K562 (cell line): ENCODE measurements at regions not wholly inside any gene's neighbourhood (a gene's known extent, or its start where the extent isn't known, plus 50 kb on each side); places are given as distances from the start of the nearest gene placed in this dataset.

Source experiments
- CHD2 ChIP-seq: IDR thresholded peaks from 2 replicates; pipeline ENCODE4 v1.6.1; 2011; ENCODE audit warnings: low read depth, low read length
- ELF1 ChIP-seq: fragments of 200-800 bp; sonication (Bioruptor generic); IDR thresholded peaks from 2 replicates; pipeline ENCODE4 v1.6.1; 2016; ENCODE audit warnings: missing genetic modification characterization, missing compliant biosample characterization
- ESRRA ChIP-seq: fragments of 450-650 bp; IDR thresholded peaks from 2 replicates; pipeline ENCODE4 v1.6.1; 2014; ENCODE audit warnings: low read depth, mild to moderate bottlenecking, moderate library complexity, borderline replicate concordance
- EZH2 ChIP-seq: IDR thresholded peaks from 2 replicates; pipeline ENCODE4 v1.6.1; 2012; ENCODE audit warnings: low read depth, mild to moderate bottlenecking, inconsistent platforms, low read length, borderline replicate concordance
- MEIS2 ChIP-seq: fragments of 450-650 bp; IDR thresholded peaks from 2 replicates; pipeline ENCODE4 v1.6.1; 2014; ENCODE audit warnings: mild to moderate bottlenecking; ENCODE audit not compliant: partially characterized antibody
- POLR2AphosphoS5 ChIP-seq: IDR thresholded peaks from 2 replicates; pipeline ENCODE4 v1.6.1; 2011; ENCODE audit warnings: mild to moderate bottlenecking, low read depth, low read length, moderate library complexity; ENCODE audit not compliant: control insufficient read depth, insufficient read depth
- SREBF2 ChIP-seq: sonication (generic); formaldehyde crosslinking; IDR thresholded peaks from 2 replicates; pipeline ENCODE4 v1.4.0; 2020; ENCODE audit warnings: mild to moderate bottlenecking, missing genetic modification reagents
- ZNF124 ChIP-seq: sonication (generic); formaldehyde crosslinking; IDR thresholded peaks from 2 replicates; pipeline ENCODE4 v1.8.1; 2022; ENCODE audit warnings: missing genetic modification reagents
- TF ChIP-seq, protein P1 (sequence below), 2 experiments: fragments of 450-650 bp; formaldehyde crosslinking in 1 of 2; IDR thresholded peaks; 2 replicates each; pipeline versions ENCODE4 v1.4.0 to v1.6.1; 2014 to 2020; ENCODE audit warnings: mild to moderate bottlenecking in 2 of 2, borderline replicate concordance in 1 of 2, low read depth in 1 of 2
- TF ChIP-seq, protein P2 (sequence below), 3 experiments: IDR thresholded peaks in 2 of 3; conservative IDR thresholded peaks in 1 of 3; 2 replicates each; pipeline ENCODE4 v1.5.1; 2011 to 2012; ENCODE audit warnings: low read length in 3 of 3, mild to moderate bottlenecking in 3 of 3, control low read depth in 2 of 3, improper control_type of control experiment in 1 of 3, inconsistent platforms in 1 of 3, low read depth in 1 of 3, mixed read lengths in 1 of 3, moderate library complexity in 1 of 3; ENCODE audit not compliant: insufficient read depth in 2 of 3
- TF ChIP-seq, protein P3 (sequence below): sonication (generic); formaldehyde crosslinking; IDR thresholded peaks from 2 replicates; pipeline ENCODE4 v1.8.1; 2023; ENCODE audit warnings: missing genetic modification reagents, mild to moderate bottlenecking, borderline replicate concordance
- TF ChIP-seq, protein P4 (sequence below): sonication (generic); formaldehyde crosslinking; IDR thresholded peaks from 2 replicates; pipeline ENCODE4 v1.9.0; 2022; ENCODE audit warnings: mild to moderate bottlenecking, missing genetic modification reagents

DNA sequence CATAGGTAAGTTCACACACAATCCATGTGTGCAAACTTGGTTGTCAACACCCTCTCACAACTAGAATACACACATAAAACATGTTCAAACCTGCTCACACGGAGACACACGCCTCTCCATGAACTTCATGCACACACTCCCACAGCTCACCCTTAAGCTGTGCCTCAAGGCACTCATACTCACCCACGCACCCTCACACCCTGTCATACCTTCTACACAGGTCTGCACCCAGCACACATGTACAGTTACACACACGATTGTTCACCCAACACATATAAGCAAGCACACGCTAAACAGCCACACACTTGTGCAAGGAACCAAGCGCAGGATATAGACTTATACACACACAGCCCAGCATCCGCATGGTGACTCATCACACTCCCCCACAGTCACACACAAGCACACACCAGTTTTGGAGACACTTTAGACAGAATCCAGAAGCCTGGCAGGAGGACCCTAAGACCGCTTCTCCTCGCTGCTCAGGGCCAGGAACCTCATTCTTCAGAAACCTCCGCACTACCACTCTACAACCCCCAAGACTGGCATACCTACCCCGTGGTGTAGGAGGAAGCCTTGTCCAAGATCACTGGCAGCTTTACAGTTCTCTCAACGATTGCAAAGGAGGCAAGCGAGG, 58.7 kb upstream of the ZC3H12A start:
- TF ChIP-seq, protein P1, sequence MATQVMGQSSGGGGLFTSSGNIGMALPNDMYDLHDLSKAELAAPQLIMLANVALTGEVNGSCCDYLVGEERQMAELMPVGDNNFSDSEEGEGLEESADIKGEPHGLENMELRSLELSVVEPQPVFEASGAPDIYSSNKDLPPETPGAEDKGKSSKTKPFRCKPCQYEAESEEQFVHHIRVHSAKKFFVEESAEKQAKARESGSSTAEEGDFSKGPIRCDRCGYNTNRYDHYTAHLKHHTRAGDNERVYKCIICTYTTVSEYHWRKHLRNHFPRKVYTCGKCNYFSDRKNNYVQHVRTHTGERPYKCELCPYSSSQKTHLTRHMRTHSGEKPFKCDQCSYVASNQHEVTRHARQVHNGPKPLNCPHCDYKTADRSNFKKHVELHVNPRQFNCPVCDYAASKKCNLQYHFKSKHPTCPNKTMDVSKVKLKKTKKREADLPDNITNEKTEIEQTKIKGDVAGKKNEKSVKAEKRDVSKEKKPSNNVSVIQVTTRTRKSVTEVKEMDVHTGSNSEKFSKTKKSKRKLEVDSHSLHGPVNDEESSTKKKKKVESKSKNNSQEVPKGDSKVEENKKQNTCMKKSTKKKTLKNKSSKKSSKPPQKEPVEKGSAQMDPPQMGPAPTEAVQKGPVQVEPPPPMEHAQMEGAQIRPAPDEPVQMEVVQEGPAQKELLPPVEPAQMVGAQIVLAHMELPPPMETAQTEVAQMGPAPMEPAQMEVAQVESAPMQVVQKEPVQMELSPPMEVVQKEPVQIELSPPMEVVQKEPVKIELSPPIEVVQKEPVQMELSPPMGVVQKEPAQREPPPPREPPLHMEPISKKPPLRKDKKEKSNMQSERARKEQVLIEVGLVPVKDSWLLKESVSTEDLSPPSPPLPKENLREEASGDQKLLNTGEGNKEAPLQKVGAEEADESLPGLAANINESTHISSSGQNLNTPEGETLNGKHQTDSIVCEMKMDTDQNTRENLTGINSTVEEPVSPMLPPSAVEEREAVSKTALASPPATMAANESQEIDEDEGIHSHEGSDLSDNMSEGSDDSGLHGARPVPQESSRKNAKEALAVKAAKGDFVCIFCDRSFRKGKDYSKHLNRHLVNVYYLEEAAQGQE (IDR thresholded peaks at IDR 0.05; ENCODE audit: borderline replicate concordance): no peak
- TF ChIP-seq, protein P1 (CRISPR knock-in tag; IDR thresholded peaks at IDR 0.05; ENCODE audit: low read depth): no peak
- no peak for TF ChIP-seq EZH2
- TF ChIP-seq SREBF2 (CRISPR knock-in tag): no peak
- TF ChIP-seq ELF1 (tag): no peak
- TF ChIP-seq POLR2AphosphoS5: no peak
- TF ChIP-seq, protein P2, sequence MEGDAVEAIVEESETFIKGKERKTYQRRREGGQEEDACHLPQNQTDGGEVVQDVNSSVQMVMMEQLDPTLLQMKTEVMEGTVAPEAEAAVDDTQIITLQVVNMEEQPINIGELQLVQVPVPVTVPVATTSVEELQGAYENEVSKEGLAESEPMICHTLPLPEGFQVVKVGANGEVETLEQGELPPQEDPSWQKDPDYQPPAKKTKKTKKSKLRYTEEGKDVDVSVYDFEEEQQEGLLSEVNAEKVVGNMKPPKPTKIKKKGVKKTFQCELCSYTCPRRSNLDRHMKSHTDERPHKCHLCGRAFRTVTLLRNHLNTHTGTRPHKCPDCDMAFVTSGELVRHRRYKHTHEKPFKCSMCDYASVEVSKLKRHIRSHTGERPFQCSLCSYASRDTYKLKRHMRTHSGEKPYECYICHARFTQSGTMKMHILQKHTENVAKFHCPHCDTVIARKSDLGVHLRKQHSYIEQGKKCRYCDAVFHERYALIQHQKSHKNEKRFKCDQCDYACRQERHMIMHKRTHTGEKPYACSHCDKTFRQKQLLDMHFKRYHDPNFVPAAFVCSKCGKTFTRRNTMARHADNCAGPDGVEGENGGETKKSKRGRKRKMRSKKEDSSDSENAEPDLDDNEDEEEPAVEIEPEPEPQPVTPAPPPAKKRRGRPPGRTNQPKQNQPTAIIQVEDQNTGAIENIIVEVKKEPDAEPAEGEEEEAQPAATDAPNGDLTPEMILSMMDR (IDR thresholded peaks at IDR 0.05 in 2 of 3, conservative IDR thresholded peaks at IDR 0.05 in 1 of 3; ENCODE audit: insufficient read depth in 2 of 3, low read depth in 1 of 3, low read length in 3 of 3): no peak
- no peak for TF ChIP-seq ZNF124 (CRISPR knock-in tag)
- TF ChIP-seq CHD2: no peak
- TF ChIP-seq ESRRA: no peak
- no peak for TF ChIP-seq MEIS2
- TF ChIP-seq, protein P3, sequence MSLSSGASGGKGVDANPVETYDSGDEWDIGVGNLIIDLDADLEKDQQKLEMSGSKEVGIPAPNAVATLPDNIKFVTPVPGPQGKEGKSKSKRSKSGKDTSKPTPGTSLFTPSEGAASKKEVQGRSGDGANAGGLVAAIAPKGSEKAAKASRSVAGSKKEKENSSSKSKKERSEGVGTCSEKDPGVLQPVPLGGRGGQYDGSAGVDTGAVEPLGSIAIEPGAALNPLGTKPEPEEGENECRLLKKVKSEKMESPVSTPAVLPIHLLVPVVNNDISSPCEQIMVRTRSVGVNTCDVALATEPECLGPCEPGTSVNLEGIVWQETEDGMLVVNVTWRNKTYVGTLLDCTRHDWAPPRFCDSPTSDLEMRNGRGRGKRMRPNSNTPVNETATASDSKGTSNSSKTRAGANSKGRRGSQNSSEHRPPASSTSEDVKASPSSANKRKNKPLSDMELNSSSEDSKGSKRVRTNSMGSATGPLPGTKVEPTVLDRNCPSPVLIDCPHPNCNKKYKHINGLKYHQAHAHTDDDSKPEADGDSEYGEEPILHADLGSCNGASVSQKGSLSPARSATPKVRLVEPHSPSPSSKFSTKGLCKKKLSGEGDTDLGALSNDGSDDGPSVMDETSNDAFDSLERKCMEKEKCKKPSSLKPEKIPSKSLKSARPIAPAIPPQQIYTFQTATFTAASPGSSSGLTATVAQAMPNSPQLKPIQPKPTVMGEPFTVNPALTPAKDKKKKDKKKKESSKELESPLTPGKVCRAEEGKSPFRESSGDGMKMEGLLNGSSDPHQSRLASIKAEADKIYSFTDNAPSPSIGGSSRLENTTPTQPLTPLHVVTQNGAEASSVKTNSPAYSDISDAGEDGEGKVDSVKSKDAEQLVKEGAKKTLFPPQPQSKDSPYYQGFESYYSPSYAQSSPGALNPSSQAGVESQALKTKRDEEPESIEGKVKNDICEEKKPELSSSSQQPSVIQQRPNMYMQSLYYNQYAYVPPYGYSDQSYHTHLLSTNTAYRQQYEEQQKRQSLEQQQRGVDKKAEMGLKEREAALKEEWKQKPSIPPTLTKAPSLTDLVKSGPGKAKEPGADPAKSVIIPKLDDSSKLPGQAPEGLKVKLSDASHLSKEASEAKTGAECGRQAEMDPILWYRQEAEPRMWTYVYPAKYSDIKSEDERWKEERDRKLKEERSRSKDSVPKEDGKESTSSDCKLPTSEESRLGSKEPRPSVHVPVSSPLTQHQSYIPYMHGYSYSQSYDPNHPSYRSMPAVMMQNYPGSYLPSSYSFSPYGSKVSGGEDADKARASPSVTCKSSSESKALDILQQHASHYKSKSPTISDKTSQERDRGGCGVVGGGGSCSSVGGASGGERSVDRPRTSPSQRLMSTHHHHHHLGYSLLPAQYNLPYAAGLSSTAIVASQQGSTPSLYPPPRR: no peak
- TF ChIP-seq, protein P4, sequence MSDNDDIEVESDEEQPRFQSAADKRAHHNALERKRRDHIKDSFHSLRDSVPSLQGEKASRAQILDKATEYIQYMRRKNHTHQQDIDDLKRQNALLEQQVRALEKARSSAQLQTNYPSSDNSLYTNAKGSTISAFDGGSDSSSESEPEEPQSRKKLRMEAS (CRISPR knock-in tag): no peak
